Stimulated activated CD8-positive, alpha-beta memory T cell treated with anti-CD3 and anti-CD28 coated beads, Interleukin-4, amount 100 ng/mL, for 1 hour (primary cell): ENCODE measurements at regions not wholly inside any gene's neighbourhood (a gene's known extent, or its start where the extent isn't known, plus 50 kb on each side); places are given as distances from the start of the nearest gene placed in this dataset.
"Not testable (repeated sequence)": the region's sequence is repeated elsewhere in the genome, so short reads cannot be mapped to it uniquely, and the experiment has no call there.

Source experiments
- DNase-seq, 2 donors: peaks; one replicate each; pipeline ENCODE4 v3.0.0-alpha.2; 2020; ENCODE audit warnings: low read depth in 2 of 2, low spot score in 1 of 2

DNA sequence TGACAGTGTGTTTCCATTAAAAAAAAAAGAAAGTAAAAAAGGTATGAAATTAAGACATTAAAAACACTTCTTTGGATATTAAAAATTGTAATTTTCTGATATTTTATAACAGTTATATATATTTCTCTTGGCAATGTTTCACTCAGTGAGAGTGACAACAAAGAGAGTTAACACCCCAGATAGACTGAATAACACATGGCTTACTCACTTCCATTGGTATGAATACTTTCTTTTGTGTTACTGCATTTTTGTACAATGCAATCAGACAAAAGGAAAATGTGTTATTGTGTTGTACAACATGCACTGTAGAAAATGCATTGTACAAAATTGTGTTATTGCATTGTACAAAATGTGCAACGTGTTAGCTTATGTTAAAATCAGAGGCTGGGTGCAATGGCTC is 676.6 kb upstream of the AMELY start:
- DNase-seq, result not testable (repeated sequence)

DNA sequence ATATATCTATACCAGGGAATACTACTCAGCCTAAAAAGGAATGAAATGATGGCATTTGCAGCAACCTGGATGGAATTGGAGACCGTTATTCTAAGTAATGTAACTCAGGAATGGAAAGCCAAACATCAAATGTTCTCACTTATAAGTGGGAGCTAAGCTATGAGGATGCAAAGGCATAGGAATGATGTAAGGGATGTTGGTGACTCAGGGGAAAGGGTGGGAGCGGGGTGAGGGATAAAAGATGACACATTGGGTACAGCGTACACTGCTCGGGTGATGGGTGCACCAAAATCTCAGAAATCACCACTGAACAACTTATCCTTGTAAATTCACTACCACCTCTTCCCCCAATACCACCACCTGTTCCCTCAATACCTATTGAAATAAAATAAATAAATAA is 651.0 kb upstream of the AMELY start:
- DNase-seq, result no peak

DNA sequence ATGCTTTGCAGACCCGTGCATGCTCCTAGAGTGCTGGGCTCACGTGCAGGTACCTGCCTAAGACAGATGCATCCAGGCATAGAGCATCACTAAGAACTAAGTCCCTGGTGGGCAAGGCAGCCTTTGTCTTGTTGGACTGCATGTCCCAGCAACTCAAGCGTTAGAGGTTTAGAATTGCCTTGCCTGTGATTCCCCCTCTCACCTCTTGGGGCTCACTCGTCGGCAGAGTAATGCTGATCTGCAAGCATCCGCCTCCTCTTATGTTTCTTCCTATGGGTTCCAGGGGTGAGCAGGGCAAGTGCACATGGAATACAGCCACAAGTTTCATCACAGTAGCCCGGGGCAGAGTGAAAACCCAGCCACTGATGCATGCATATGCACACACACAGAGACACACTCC is 646.1 kb upstream of the AMELY start:
- no peak for DNase-seq

DNA sequence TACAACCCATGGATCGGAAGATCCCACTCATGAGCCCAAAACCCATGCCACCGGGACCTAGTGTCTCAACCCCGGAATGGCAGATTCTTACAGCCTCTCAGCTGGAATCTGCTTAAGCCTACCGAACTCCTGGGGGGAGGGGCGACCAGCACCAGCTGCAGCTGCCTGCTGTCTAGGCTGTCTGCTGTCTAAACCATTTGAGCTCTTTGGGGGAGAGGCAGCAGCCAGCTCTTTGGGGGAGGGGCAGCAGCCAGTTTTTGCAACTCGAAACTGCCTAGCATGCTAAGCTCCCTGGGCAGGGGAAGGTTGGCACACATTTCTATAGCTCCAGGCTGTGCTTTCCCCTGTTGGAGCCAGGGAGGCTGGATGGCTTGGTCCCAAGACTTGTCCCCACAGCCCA is 643.5 kb upstream of the AMELY start:
- DNase-seq, result no peak

DNA sequence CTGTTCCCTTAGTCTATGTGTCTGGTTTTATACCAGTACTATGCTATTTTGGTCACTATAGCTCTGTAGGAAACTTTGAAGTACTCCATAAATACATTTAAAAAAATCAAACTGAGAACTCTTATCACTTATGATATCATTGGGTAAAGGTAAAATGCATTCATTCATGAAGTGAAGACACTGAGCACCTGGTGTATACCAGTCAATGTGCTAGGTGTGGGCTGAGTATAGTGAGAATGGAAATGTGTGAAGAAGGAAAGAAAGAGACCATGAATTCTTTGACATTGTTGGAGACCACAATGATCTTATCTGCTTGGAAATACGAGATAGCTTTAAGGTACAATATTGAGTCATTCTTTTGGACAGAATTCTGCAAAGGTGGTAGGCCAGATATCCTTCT is 633.5 kb upstream of the AMELY start:
- DNase-seq, result no peak

DNA sequence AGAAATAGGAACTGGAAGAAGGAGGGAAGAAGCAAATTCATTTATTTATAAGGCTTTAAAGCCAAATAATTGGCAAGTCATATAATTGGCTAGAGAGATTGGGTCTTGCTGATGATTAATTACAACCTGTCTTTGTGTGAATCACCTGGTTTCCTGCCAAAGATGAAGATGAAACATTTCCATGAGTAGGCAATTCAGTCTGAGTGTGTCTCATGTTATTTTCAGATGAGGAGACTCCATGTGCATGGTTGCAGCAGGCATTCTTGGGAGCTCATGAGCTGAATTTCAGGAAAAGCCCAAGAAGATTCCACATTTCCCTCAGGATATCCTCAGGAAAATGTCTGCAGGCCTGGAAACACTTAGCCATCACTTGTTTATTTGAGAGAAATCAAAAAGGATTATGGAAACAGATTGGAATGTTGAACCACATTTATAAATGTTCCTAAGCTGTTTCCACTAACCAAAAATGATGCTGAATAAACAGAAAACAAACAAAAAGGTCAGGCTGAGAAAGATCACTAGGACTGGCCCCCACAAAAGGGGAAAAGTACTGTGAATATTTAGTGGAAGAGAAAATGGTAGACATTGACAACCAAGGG is 632.7 kb upstream of the AMELY start:
- no peak for DNase-seq

DNA sequence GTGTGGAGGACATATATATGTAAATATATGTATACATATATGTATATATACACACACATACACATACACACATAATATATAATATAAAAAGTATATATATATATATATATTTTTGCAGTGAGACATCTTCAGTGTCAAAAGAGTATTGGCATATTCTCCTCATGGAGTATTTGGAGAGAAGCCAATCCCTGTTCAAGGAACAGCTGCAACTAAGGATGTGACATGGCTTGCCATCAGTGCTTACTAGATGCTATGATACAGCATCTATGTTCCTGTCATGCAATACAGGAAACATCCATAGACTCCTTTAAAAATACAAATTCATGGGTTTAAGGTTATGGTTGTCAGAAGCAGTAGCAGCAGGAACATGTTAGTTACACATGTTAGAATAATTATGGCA is 632.0 kb upstream of the AMELY start:
- no peak for DNase-seq

DNA sequence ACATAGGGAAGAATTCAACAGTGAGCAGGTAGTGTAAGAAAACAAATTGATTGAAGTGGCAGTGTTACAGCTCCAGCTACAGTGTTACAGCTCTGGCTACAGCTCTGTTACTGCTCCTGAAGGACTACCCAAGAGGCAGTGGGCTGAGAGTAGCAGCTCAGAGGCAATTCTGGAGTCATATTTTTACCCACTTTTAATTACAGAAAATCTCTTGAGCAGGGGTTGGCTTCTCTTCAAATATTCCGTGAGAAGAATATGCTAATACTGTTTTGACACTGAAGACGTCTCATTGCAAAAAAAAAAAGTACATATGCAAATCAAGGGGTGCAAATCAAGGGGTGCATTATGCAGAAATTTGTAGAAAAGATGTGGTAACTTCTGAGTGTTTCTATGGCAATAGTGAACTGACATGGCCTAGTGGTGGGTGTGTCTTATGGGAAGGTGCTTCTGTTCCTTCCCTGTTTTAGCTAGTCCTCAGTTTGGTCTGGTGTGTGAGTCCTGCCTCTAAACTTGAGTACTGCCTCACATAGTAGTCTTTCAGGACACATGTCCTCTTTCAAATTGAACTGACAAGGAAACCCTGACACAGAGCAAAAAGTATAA is 630.8 kb upstream of the AMELY start:
- DNase-seq, result no peak

DNA sequence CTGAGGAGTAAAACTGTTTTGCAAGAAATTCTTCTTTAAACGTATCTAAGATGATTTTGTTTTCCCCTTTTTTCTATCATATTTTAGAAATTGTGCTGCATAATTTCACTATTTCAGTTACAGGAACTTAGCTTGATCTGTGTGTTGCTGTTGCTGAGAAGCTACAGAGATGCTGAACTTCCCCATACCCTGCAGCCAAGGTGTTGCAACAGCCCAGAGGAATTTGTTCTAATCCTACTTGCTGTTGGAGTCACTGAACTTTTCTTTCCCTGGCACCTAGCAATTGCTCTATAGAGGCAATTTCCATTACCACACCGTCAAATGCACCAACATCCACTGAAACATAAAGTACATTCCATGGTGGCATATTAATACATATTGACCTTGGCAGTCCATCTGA is 617.8 kb upstream of the AMELY start:
- DNase-seq, result no peak

DNA sequence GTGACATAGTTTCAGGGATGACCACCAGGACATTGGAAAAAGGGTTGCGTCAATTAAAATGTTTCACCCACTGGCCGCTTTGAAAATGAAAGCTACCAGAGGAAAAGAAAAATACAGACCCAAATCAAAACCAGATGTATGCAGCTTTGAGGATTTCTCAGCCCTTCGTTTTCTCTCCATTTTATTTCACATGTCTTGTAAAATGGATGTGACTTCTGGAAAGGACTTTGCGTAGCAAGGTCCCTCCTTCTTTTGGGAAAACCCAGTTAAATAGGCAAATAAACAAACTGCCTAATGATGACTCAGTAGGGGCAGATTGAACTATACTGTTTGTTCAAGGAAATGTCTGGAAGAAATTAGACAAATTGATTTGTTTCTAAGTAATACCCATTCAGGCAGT is 616.0 kb upstream of the AMELY start:
- DNase-seq, result not testable (repeated sequence)

DNA sequence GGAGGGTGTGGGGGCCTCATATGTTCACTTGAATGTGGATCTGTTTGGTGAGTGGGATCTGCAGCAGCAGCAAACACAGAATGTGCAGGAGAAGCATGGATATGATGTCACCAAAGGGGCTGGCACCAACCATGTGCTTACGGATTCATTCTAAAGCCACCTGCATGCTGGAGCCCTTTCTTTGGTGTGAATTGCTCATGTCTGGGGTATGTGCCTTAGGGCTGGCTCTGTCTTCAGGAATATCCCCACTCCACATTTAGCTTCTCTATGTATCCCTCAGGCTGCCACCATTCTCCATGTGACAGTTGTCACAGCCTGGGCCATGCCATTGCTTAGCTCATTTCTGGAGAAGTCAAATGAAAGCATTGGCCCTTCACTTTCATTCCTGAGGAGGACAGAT is 606.8 kb upstream of the AMELY start:
- no peak for DNase-seq

DNA sequence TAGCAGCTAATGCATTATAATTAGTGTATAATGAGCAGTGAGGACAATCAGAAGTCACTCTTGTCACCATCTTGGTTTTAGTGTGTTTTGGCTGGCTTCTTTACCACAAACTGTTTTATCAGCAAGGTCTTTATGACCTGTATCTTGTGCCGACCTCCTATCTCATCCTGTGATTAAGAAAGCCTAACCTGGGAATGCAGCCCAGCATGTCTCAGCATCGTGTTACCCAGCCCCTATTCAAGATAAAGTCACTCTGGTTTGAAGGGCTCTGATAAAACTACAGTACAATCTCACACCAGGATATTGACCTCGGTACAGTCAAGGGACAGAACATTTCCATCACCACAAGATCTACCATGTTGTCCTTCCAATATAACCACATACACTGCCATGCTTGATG is 604.7 kb upstream of the AMELY start:
- DNase-seq, result no peak

DNA sequence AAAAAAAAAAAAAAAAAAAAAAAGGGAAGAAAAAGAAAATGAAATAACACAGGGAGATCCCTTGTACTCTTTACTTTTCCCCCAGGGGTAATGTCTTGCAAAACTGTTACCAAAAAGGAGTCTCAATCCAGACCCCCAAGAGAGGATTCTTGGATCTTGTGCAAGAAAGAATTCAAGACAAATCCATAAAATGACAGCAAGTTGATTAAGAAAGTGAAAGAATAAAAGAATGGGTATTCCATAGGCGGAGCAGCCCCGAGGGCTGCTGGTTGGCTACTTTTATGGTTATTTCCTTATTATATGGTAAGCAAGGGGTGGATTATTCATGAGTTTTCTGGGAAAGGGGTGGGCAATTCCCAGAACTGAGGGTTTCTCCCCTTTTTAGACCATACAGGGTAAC is 604.3 kb upstream of the AMELY start:
- DNase-seq, result no peak

DNA sequence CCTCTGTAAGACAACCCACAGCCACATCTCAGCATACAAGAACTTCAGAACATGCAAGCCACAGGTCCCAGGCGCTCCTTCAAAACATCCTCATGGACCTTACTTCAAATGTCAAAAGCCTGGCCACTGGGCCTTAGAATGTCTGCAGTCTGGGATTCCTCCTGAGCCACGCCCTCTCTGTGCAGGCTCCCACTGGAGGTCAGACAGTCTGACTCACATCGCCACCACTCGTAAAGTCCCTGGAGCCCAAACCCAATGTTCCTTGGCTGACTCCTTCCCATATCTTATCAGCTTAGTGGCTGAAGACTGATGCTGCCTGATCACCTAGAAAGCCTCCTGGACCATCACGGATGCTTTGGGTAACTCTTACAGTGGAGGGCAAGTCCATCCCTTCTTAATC is 591.3 kb upstream of the AMELY start:
- no peak for DNase-seq

DNA sequence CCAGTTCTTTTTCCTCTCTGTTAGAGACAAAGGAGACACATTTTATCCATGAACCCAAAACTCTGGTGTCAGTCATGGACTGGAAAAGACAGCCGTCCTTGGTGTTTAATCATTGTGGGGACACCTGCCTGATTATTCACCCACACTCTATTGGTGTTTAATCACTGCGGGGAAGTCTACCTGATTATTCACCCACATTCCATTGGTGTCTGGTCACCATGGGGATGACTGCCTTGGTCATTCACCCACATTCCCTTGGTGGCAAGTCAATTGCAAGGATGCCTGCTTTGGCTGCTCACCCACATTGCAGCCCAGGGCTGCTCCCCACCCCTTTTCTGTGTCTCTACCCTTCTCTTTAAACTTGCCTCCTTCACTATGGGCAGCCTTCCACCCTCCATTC is 589.7 kb upstream of the AMELY start:
- no peak for DNase-seq

DNA sequence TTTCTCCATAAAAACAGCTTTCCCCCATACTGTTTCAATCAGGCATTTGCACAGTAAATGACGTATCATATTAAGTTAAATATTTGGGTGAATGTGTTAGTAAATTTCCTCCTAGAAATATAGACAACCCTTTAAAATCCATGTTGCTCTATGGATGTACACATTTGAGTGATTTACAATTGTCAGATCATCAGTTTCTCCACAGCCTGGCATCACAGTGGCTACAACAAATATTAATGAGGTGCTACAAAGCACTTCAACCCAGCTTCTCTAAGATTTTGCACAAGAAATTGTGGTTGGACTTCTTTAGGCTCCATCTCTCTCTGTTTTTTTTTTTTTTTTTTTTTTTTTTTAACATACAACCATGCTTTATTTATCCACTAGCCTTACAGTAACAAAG is 584.4 kb upstream of the AMELY start:
- no peak for DNase-seq

DNA sequence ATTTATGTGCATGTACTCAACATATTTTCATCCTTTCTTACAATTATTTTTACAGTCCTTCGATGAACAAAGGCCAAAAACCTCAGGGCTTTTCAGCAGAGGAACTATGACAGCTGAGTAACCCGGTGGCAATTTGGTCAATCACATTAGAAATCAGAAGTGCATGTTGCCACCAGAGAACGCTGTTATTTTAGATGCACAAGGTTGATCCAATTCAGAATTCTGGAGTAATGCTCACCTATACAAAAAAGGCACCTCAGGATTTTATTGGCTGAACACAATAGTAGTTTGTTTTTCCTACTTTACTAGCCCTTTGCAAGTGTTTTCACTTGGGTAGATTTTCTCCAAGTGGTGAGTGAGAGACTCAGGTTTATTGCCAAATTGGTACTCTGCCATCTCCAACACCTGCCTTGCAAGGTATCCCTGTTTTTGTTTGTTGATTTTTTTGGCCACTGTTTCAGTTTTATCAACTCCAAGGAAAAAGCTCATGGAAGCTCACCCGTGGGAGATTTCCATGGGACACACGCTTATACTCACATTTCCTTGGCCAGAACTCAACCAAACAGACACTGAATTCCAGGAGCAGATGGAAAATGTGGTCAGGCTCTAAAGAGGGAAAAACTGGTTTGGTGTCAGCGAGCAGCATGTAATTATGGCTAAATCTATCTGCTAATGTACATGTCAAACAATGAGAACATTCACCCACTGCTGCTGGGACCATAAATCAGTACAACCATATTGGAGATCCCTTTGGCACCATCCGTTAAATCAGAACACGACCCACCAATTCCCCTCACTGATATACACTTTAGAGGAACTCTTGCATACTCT is 573.1 kb upstream of the AMELY start:
- not testable (repeated sequence) for DNase-seq

DNA sequence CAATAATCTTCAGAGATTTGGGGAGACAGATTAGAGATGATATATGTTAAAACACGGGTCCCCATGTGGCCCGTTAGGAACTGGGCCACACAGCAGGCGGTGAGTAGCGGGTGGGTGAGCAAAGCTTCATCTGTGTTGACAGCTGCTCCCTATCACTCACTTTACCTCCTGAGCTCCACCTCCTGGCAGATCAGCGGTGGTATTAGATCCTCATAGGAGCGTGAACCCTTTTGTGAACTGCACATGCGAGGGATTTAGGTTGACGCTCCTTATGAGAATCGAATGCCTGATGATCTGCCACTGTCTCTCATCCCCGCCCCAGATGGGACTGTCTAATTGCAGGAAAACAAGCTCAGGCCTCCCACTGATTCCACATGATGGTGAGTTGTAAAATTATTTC is 560.4 kb upstream of the AMELY start:
- no peak for DNase-seq

DNA sequence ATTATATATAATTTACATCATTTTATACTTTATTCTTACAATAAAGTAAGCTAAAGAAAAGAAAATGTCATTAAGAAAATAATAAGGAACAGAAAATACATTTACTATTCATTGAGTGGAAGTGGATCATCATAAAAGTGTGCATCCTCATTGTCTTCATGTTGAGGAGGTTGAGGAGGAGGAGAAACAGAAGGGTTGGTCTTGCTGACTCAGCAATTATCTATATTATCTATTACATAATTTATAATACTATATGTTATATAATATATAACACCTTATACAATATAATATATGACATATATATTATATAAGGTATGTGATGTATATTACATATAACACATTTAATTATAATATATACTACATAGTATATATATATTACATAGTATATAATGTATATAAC is 558.5 kb upstream of the AMELY start:
- DNase-seq, result no peak

DNA sequence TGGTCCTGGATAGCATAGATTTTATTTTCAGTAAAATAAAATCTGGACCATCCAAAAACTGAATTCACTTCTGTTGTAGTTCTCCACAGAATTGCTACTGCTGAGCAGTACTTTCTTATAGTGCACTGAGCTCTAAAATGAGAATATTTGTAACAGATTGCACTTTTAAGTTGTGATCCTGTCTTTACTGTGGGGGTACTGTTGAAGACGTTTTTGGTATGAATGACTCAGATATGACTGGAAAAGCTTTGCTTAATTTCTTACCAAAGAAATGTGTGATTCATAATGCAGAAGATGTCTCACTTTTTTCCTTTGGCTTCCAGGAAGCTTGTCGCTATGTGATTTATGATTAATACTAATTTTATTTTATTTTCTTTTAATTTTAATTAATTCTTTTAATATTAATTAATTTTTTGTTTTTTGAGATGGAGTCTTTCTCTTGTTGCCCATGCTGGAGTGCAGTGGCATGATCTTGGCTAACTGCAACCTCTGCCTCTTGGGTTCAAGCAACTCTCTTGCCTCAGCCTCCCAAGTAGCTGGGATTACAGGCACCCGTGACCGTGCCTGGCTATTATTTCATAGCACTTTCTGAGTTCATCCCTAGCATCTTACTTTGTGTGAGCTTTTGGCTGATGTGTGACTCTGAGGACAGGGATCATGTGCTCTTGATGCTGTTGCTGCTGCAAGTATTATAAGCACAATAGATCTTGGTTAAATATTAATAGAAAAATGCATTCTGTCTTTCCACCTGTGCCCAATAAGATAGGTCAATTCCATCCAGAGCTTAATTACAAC is 557.6 kb upstream of the AMELY start:
- DNase-seq, result no peak

DNA sequence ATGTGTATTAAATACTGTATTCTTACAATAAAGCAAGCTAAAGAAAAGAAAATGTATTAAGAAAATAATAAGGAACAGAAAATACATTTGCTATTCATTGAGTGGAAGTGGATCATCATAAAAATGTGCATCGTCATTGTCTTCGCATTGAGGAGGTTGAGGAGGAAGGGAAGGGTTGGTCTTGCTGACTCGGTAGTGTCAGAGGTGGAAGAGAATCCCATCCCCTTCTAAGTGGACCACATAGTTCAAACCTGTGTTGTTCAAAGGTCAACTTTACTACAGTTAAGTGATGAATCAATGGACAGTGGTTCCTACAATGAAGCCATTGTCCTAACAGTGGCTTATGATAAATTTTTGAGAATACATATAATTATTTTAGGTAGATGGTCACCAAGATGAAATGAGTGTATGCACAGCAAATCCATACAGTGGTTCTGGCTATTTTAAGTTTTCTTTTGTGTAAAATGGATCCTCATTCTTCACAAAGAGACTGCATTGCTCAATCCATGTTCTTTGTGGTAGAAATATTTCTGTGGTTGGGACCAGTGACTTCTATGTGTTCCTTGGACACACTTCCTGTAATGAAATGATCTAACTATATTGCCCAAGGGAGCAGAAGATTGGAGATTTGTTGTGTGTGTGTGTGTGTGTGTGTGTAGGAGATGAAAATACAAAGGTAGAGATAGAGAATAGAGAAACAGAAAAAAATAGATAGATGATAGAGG is 556.4 kb upstream of the AMELY start:
- no peak for DNase-seq
